Naive thymus-derived CD4-positive, alpha-beta T cell (primary cell): ENCODE measurements at regions not wholly inside any gene's neighbourhood (a gene's known extent, or its start where the extent isn't known, plus 50 kb on each side); places are given as distances from the start of the nearest gene placed in this dataset.

Source experiments
- ATAC-seq: fragments of 150-1000 bp; cut with Tn5 transposase; 2 replicates; pipeline ENCODE4 v1.10.0; 2021; ENCODE audit warnings: mild to moderate bottlenecking, moderate library complexity
- CTCF ChIA-PET: fragments of 350-600 bp; sonication (Branson Sonifier 250); formaldehyde crosslinking; loops from one replicate; lab custom pipeline; 2021; ENCODE audit warnings: antibody characterized with exemption; lab: Charles Lee
- POLR2A ChIA-PET: fragments of 350-600 bp; sonication (Branson Sonifier 250); formaldehyde crosslinking; loops from one replicate; lab custom pipeline; 2021; ENCODE audit warnings: antibody characterized with exemption, inconsistent platforms; lab: Charles Lee
- DNase-seq, 9 donors: peaks; one replicate each; pipeline versions ENCODE4 v3.0.0 to v3.0.0-alpha.2; 2020 to 2022; ENCODE audit warnings: mixed read lengths in 1 of 9
- H3K27ac ChIP-seq: one replicate; pipeline ENCODE4 v1.7.0; 2013; ENCODE audit warnings: mild to moderate bottlenecking, low read depth, low read length, moderate library complexity
- H3K27me3 ChIP-seq, 2 donors: one replicate each; pipeline ENCODE4 v1.7.0; 2013; ENCODE audit warnings: low read length in 2 of 2, mild to moderate bottlenecking in 2 of 2, moderate library complexity in 2 of 2; ENCODE audit not compliant: control insufficient read depth in 2 of 2, insufficient read depth in 2 of 2
- H3K36me3 ChIP-seq, 3 experiments: 1 replicate in 2 of 3; 2 replicates in 1 of 3; pipeline ENCODE4 v1.7.0; 2013; ENCODE audit warnings: low read length in 3 of 3, mild to moderate bottlenecking in 3 of 3, moderate library complexity in 1 of 3; ENCODE audit not compliant: insufficient read depth in 3 of 3, control insufficient read depth in 2 of 3
- H3K4me1 ChIP-seq, 2 donors: one replicate each; pipeline ENCODE4 v1.7.0; 2013; ENCODE audit warnings: low read length in 2 of 2, mild to moderate bottlenecking in 2 of 2, moderate library complexity in 1 of 2; ENCODE audit not compliant: control insufficient read depth in 2 of 2, insufficient read depth in 2 of 2
- H3K4me3 ChIP-seq: 2 replicates; pipeline ENCODE4 v1.7.0; 2013; ENCODE audit warnings: mild to moderate bottlenecking, low read length
- H3K9me3 ChIP-seq, 3 experiments: 1 replicate in 2 of 3; 2 replicates in 1 of 3; pipeline ENCODE4 v1.7.0; 2013; ENCODE audit warnings: low read length in 3 of 3; ENCODE audit not compliant: control insufficient read depth in 2 of 3
- H3K27ac Mint-ChIP-seq, 9 donors: one replicate each; pipeline ENCODE4 v1.8.0; 2020 to 2022; ENCODE audit warnings: mixed read lengths in 9 of 9, mild to moderate bottlenecking in 8 of 9, moderate library complexity in 5 of 9, inconsistent platforms in 2 of 9
- H3K27me3 Mint-ChIP-seq, 5 donors: one replicate each; pipeline ENCODE4 v1.8.0; 2021 to 2022; ENCODE audit warnings: mixed read lengths in 5 of 5, mild to moderate bottlenecking in 1 of 5
- H3K36me3 Mint-ChIP-seq, 5 donors: one replicate each; pipeline ENCODE4 v1.8.0; 2020 to 2022; ENCODE audit warnings: mixed read lengths in 5 of 5, mild to moderate bottlenecking in 3 of 5, inconsistent platforms in 1 of 5
- H3K4me1 Mint-ChIP-seq, 7 donors: one replicate each; pipeline ENCODE4 v1.8.0; 2020 to 2022; ENCODE audit warnings: mixed read lengths in 7 of 7, mild to moderate bottlenecking in 3 of 7, inconsistent platforms in 1 of 7
- H3K4me3 Mint-ChIP-seq, 10 donors: one replicate each; pipeline ENCODE4 v1.8.0; 2020 to 2022; ENCODE audit warnings: mild to moderate bottlenecking in 10 of 10, mixed read lengths in 10 of 10, moderate library complexity in 6 of 10, inconsistent platforms in 2 of 10
- H3K9me3 Mint-ChIP-seq, 11 donors: one replicate each; pipeline ENCODE4 v1.8.0; 2020 to 2022; ENCODE audit warnings: mixed read lengths in 11 of 11, mild to moderate bottlenecking in 4 of 11, inconsistent platforms in 1 of 11, moderate library complexity in 1 of 11
- intact Hi-C, 2 donors: fragments of 100-400 bp; cut with micrococcal nuclease; formaldehyde crosslinking; loops; one replicate each; pipeline ENCODE4 v1.15.1; 2023

DNA sequence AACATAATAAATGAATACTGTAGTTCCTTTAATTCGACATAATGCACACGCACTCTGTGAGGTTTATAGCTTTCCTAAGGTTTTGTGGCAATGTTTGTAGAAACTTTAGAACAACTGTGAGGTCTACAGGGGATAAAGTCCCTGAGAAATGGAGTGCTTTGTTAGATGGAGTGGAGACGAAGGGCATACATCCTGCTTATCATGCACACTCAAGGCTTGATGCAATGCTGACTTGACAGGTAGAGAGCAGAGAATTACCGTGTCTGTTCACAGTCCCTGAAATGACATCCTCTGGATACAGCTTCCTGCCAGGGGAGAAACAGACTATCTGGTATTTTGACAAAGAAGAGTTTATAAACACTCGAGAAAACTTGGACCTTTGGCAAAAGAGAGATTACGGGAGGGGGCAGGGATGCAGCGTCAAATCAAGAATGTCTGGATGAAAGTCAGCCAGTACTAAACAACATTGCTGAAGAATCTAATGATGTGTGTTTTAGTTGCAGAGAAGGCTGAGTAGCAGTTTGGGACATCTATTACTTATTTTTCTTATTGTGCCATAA is 766.9 kb upstream of the ZEB2 start:
- Histone ChIP-seq H3K27me3 (no peaks in the 10 kb centered on the region), H3K4me1 (no peaks in the 10 kb centered on the region), H3K9me3 (no peaks in the 10 kb centered on the region), H3K4me3 (no peak overlapping the region), H3K36me3 (no peaks in the 10 kb centered on the region), H3K27ac (no peak overlapping the region)
- ATAC-seq (no peak), DNase-seq (no peak)
- peaks cover 0 to 6% (median 0%) of the 10 kb centered on the region in 5 donors for H3K27me3 Mint-ChIP-seq
- ChIA-PET POLR2A (no interaction called here), CTCF (no interaction called here)
- intact Hi-C loops: no loop called here
- peaks cover 0 to 8% (median 0%) of the 10 kb centered on the region in 11 donors for H3K9me3 Mint-ChIP-seq
- H3K27ac Mint-ChIP-seq: no peak overlapping the region
- no peak overlapping the region for H3K4me3 Mint-ChIP-seq
- no peaks in the 10 kb centered on the region for H3K36me3 Mint-ChIP-seq
- H3K4me1 Mint-ChIP-seq: no peaks in the 10 kb centered on the region

DNA sequence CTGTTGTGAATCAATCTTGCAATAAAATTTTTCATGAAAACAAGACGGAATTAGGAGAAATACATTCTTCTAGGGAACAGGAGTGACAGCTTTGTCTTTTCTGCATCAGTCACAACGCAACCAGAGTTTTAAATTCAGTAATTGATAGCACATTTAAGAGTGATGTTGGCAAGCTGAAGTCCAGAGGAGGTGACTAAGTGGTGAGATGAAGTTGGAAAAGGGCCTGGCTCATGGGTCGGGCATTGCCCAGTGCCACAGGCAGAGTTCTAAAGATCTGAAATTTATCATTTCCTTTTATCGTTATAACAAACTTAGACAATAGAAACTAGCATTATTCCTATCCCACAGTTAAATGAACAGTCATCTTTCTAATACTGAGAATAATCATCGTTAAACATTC is 764.6 kb upstream of the ZEB2 start:
- H3K4me1 ChIP-seq: no peaks in the 10 kb centered on the region
- H3K9me3 Mint-ChIP-seq: peaks cover 0 to 8% (median 0%) of the 10 kb centered on the region in 11 donors
- no peaks in the 10 kb centered on the region for H3K36me3 ChIP-seq
- intact Hi-C loops: no loop called here
- no peaks in the 10 kb centered on the region for H3K4me1 Mint-ChIP-seq
- CTCF ChIA-PET: no interaction called here
- no peak overlapping the region for H3K4me3 Mint-ChIP-seq
- no peak overlapping the region for H3K4me3 ChIP-seq
- ATAC-seq: no peak
- POLR2A ChIA-PET: no interaction called here
- H3K27me3 ChIP-seq: no peaks in the 10 kb centered on the region
- H3K27ac ChIP-seq: no peak overlapping the region
- no peak for DNase-seq
- H3K27me3 Mint-ChIP-seq: peaks cover 0 to 6% (median 4%) of the 10 kb centered on the region in 5 donors
- no peaks in the 10 kb centered on the region for H3K36me3 Mint-ChIP-seq
- H3K27ac Mint-ChIP-seq: no peak overlapping the region
- H3K9me3 ChIP-seq: no peaks in the 10 kb centered on the region

DNA sequence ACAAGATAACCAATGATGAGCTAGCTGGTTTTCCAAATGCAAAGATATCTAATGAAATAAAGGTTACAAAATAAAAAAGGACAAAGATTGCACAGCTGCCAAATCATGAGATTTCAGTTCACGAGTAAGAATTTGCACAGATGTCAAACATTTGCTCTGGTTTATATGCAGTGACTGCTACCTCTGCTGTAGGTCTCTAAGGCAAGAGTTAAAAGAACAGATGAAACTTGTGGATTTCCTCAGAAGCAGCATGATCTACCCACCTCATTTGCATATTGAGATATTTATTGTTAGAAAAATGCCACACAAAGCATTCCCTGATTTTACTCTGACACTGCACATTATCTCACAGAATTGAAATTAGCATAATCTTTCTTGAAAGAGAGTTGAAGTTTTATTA is 763.2 kb upstream of the ZEB2 start:
- CTCF ChIA-PET: no interaction called here
- Histone ChIP-seq H3K4me3 (no peak overlapping the region), H3K4me1 (no peaks in the 10 kb centered on the region), H3K36me3 (no peaks in the 10 kb centered on the region), H3K27me3 (no peaks in the 10 kb centered on the region), H3K9me3 (no peaks in the 10 kb centered on the region), H3K27ac (no peak overlapping the region)
- intact Hi-C loops: no loop called here
- Mint-ChIP-seq H3K4me3 (no peak overlapping the region), H3K27me3 (peaks cover 0 to 5% (median 3%) of the 10 kb centered on the region in 5 donors), H3K9me3 (peaks cover 0 to 8% (median 0%) of the 10 kb centered on the region in 11 donors), H3K27ac (no peak overlapping the region), H3K36me3 (no peaks in the 10 kb centered on the region), H3K4me1 (no peaks in the 10 kb centered on the region)
- POLR2A ChIA-PET: no interaction called here
- DNase-seq: no peak
- ATAC-seq: no peak

DNA sequence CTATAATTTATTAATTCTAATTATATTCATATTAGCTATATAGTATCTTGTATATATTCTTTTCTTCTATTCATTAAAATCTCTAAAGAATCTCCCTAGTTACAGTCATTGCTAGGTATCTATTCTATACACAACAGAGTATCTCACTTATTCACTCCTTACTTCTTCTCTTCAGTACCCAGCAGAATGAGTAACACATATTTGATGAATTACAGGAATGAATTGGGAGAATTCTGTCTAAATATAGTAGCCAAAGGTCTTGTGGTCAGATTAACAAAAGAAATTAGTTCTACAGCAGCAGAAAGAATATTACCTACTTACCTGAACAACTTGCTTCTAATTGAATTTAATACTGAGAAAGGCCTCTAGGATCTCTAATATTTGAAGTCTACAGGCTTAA is 758.0 kb upstream of the ZEB2 start:
- Mint-ChIP-seq H3K27me3 (peaks cover 0 to 8% (median 0%) of the 10 kb centered on the region in 5 donors), H3K9me3 (peaks cover 0 to 4% (median under 1%) of the 10 kb centered on the region in 11 donors), H3K36me3 (no peaks in the 10 kb centered on the region), H3K27ac (no peak overlapping the region), H3K4me3 (no peak overlapping the region), H3K4me1 (no peaks in the 10 kb centered on the region)
- no peak for ATAC-seq
- no peaks in the 10 kb centered on the region for H3K36me3 ChIP-seq
- no peak overlapping the region for H3K27ac ChIP-seq
- intact Hi-C loops: no loop called here
- ChIA-PET POLR2A (no interaction called here), CTCF (no interaction called here)
- no peaks in the 10 kb centered on the region for H3K27me3 ChIP-seq
- H3K4me1 ChIP-seq: no peaks in the 10 kb centered on the region
- no peak for DNase-seq
- no peaks in the 10 kb centered on the region for H3K9me3 ChIP-seq
- no peak overlapping the region for H3K4me3 ChIP-seq

DNA sequence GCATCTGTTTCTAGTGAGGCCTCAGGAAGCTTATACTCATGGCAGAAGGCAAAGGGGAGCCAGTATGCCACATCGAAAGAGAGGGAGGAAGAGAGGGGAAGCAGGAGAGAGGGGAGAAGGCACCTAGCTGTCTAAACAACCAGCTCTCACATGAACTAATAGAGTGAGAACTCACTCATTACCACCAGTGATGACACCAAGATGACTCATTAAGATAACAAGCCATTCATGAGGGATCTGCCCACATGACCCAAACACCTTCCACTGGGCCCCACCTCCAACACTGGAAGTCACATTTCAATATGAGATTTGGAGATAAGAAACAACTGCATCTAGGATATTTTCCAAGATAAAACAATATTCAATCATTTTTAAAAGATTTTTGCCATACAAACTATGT is 753.9 kb upstream of the ZEB2 start:
- H3K9me3 Mint-ChIP-seq: peaks cover 0 to 14% (median 5%) of the 10 kb centered on the region in 11 donors
- intact Hi-C loops: no loop called here

DNA sequence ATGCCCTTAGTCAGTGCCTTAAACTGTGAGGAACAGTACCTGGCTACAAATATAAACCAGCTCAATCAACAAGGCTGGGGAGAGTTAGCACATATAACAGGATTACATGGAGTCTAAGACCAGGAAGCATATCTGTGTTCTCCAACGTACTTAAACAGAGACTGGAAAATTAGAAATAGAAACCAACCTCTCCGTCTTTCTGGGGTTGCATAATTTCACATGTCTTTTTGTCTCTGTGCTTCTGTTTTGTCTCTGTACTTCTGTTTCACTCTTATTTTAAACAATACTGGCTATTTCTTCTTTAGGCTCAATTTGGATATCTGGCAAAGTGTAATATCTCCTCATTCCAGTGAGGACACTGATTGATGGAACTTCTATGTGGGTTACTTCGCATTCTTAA is 749.0 kb upstream of the ZEB2 start:
- H3K4me3 Mint-ChIP-seq: no peak overlapping the region
- intact Hi-C loops: no loop called here
- POLR2A ChIA-PET: no interaction called here
- H3K4me1 Mint-ChIP-seq: no peaks in the 10 kb centered on the region
- Histone ChIP-seq H3K4me3 (no peak overlapping the region), H3K27ac (no peak overlapping the region), H3K9me3 (no peaks in the 10 kb centered on the region), H3K36me3 (no peaks in the 10 kb centered on the region), H3K4me1 (no peaks in the 10 kb centered on the region), H3K27me3 (no peaks in the 10 kb centered on the region)
- H3K27me3 Mint-ChIP-seq: peaks cover 0 to 19% (median 8%) of the 10 kb centered on the region in 5 donors
- H3K27ac Mint-ChIP-seq: no peak overlapping the region
- DNase-seq: no peak
- CTCF ChIA-PET: no interaction called here
- peaks cover 0 to 19% (median 4%) of the 10 kb centered on the region in 11 donors for H3K9me3 Mint-ChIP-seq
- ATAC-seq: no peak
- peaks cover 0 to 4% (median 0%) of the 10 kb centered on the region in 5 donors for H3K36me3 Mint-ChIP-seq

More for the DNA sequence above, 753.9 kb upstream of the ZEB2 start:
- Histone ChIP-seq H3K27ac (no peak overlapping the region), H3K27me3 (no peaks in the 10 kb centered on the region), H3K9me3 (no peaks in the 10 kb centered on the region), H3K36me3 (no peaks in the 10 kb centered on the region), H3K4me3 (no peak overlapping the region), H3K4me1 (no peaks in the 10 kb centered on the region)
- H3K4me3 Mint-ChIP-seq: no peak overlapping the region
- H3K4me1 Mint-ChIP-seq: no peaks in the 10 kb centered on the region
- ChIA-PET POLR2A (no interaction called here), CTCF (no interaction called here)
- peaks cover 0 to 8% (median 0%) of the 10 kb centered on the region in 5 donors for H3K27me3 Mint-ChIP-seq
- H3K36me3 Mint-ChIP-seq: no peaks in the 10 kb centered on the region
- ATAC-seq: no peak
- no peak overlapping the region for H3K27ac Mint-ChIP-seq
- DNase-seq: no peak

DNA sequence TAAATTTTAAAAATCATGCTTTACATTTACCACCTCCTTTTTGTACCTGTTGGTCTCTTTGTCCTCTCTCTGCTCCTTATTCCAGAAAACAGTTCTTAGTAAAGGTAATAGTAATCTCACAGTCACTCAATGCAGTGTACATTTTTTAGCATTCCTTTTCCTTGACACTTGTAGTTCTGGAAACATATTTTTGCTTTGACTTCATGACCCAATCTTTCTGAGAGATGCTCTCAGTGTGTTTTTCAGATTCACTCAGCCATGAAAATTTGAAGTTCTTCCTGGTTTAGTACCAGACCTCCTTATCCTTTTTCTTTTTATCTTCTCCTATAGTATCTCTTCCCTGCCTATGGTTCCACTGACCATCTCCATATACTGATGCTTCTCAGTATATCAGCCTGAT is 747.5 kb upstream of the ZEB2 start:
- CTCF ChIA-PET: no interaction called here
- peaks cover 0 to 4% (median 0%) of the 10 kb centered on the region in 5 donors for H3K36me3 Mint-ChIP-seq
- H3K27ac Mint-ChIP-seq: no peak overlapping the region
- H3K36me3 ChIP-seq: no peaks in the 10 kb centered on the region
- H3K9me3 Mint-ChIP-seq: peaks cover 0 to 14% (median 3%) of the 10 kb centered on the region in 11 donors
- DNase-seq (no peak), ATAC-seq (no peak)
- peaks cover 0 to 16% (median 8%) of the 10 kb centered on the region in 5 donors for H3K27me3 Mint-ChIP-seq
- H3K27ac ChIP-seq: no peak overlapping the region
- intact Hi-C loops: no loop called here
- H3K27me3 ChIP-seq: no peaks in the 10 kb centered on the region
- H3K9me3 ChIP-seq: no peaks in the 10 kb centered on the region
- no peaks in the 10 kb centered on the region for H3K4me1 ChIP-seq
- no peak overlapping the region for H3K4me3 Mint-ChIP-seq
- POLR2A ChIA-PET: no interaction called here
- H3K4me3 ChIP-seq: no peak overlapping the region
- no peaks in the 10 kb centered on the region for H3K4me1 Mint-ChIP-seq
